ENCODE measurements at regions not wholly inside any gene's neighbourhood (a gene's known extent, or its start where the extent isn't known, plus 50 kb on each side); places are given as distances from the start of the nearest gene placed in this dataset.

- no peaks in the 10 kb centered on the region for H3K36me3 Mint-ChIP-seq (ENCODE audit: low read depth)
- peaks cover 16% of the 10 kb centered on the region for H3K9me3 Mint-ChIP-seq
- H3K27ac Mint-ChIP-seq = no peak overlapping the region
- no peak for DNase-seq
- TF ChIP-seq, protein P1, sequence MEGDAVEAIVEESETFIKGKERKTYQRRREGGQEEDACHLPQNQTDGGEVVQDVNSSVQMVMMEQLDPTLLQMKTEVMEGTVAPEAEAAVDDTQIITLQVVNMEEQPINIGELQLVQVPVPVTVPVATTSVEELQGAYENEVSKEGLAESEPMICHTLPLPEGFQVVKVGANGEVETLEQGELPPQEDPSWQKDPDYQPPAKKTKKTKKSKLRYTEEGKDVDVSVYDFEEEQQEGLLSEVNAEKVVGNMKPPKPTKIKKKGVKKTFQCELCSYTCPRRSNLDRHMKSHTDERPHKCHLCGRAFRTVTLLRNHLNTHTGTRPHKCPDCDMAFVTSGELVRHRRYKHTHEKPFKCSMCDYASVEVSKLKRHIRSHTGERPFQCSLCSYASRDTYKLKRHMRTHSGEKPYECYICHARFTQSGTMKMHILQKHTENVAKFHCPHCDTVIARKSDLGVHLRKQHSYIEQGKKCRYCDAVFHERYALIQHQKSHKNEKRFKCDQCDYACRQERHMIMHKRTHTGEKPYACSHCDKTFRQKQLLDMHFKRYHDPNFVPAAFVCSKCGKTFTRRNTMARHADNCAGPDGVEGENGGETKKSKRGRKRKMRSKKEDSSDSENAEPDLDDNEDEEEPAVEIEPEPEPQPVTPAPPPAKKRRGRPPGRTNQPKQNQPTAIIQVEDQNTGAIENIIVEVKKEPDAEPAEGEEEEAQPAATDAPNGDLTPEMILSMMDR (IDR thresholded peaks at IDR 0.05) = no peak
- peaks cover 3% of the 10 kb centered on the region for H3K4me1 Mint-ChIP-seq
- H3K4me3 Mint-ChIP-seq = no peak overlapping the region
- H3K27me3 Mint-ChIP-seq (ENCODE audit: low read depth, poor library complexity) = peaks cover 26% of the 10 kb centered on the region
Observed at GRCh38 chr12:130064999-130065398, 97.3 kb upstream of the FZD10 start.

GRCh38 chr12:130066742-130067141 is 95.5 kb upstream of the FZD10 start:
- H3K9me3 Mint-ChIP-seq = peaks cover 9% of the 10 kb centered on the region
- H3K27me3 Mint-ChIP-seq (ENCODE audit: low read depth, poor library complexity) = peaks cover 15% of the 10 kb centered on the region
- no peak overlapping the region for H3K4me3 Mint-ChIP-seq
- DNase-seq = no peak
- no peaks in the 10 kb centered on the region for H3K36me3 Mint-ChIP-seq (ENCODE audit: low read depth)
- no peak overlapping the region for H3K27ac Mint-ChIP-seq
- TF ChIP-seq, protein P1 (IDR thresholded peaks at IDR 0.05) = no peak
- H3K4me1 Mint-ChIP-seq = peaks cover 15% of the 10 kb centered on the region

- H3K9me3 Mint-ChIP-seq = peaks cover 4% of the 10 kb centered on the region
- H3K36me3 Mint-ChIP-seq (ENCODE audit: low read depth) = no peaks in the 10 kb centered on the region
- TF ChIP-seq, protein P1 (IDR thresholded peaks at IDR 0.05) = no peak
Observed at GRCh38 chr12:130068741-130069140, 93.5 kb upstream of the FZD10 start.

DNA sequence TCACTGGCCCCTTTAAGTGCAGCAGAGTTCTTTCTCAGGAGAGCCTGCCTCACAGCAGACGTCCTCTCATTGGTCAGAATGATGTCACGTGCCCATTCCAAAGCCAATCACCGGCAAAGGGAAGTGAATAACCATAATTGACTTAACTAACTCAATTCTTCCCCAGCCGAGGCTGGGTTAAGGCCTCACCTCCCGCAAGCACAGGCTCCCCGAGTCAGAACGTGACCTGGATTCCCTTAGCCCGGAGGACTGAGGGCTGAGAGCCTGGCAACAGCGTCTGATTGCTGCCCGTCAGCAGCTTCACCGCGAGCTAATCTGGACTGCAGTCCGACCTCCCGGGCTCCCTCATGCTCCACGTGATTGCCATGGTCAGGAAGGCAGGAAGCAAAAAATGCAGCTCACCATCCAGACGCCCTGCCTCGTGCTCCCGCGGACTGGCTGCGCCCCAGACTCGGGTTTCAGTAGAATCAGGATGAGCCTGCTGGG is 92.1 kb upstream of the FZD10 start:
- Mint-ChIP-seq H3K27me3 (ENCODE audit: low read depth, poor library complexity) (peaks cover 10% of the 10 kb centered on the region), H3K4me3 (no peak overlapping the region), H3K9me3 (peaks cover 4% of the 10 kb centered on the region), H3K36me3 (ENCODE audit: low read depth) (peaks cover under 1% of the 10 kb centered on the region), H3K27ac (no peak overlapping the region), H3K4me1 (peaks cover 49% of the 10 kb centered on the region)
- TF ChIP-seq, protein P1 (IDR thresholded peaks at IDR 0.05) = no peak
- no peak for DNase-seq

More at GRCh38 chr12:130068741-130069140, 93.5 kb upstream of the FZD10 start:
- Mint-ChIP-seq H3K4me3 (no peak overlapping the region), H3K4me1 (peaks cover 35% of the 10 kb centered on the region), H3K27me3 (ENCODE audit: low read depth, poor library complexity) (peaks cover 10% of the 10 kb centered on the region), H3K27ac (no peak overlapping the region)
- DNase-seq = no peak

DNA sequence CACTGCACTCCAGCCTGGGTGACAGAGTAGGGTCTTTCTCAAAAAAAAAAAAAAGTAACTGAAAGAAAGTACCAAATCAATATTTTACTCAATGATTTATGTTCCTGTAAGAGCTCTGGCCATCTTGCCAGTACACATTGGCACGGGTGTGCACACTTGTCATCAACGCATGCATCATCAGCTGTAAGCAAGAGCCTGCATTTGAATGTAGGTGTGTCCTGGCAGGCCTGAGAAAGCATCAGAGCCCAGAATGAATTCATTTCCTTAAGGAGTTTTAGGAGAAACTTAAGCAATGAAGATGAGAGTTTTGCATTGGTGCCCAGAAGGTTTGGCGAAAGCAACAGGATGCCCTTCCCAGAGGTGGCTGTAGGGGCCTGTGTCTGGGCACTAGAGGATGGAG is 88.5 kb upstream of the FZD10 start:
- peaks cover 76% of the 10 kb centered on the region for H3K4me1 Mint-ChIP-seq
- TF ChIP-seq, protein P1 (IDR thresholded peaks at IDR 0.05) = no peak
- DNase-seq = no peak
- H3K9me3 Mint-ChIP-seq = peaks cover 23% of the 10 kb centered on the region
- peaks cover 2% of the 10 kb centered on the region for H3K27me3 Mint-ChIP-seq (ENCODE audit: low read depth, poor library complexity)
- H3K36me3 Mint-ChIP-seq (ENCODE audit: low read depth) = peaks cover 12% of the 10 kb centered on the region
- H3K27ac Mint-ChIP-seq = peak overlapping the region; percentile 45
- no peak overlapping the region for H3K4me3 Mint-ChIP-seq

- DNase-seq = no peak
- Mint-ChIP-seq H3K36me3 (ENCODE audit: low read depth) (peaks cover 12% of the 10 kb centered on the region), H3K4me1 (peaks cover 85% of the 10 kb centered on the region), H3K27me3 (ENCODE audit: low read depth, poor library complexity) (peaks cover 7% of the 10 kb centered on the region), H3K4me3 (no peak overlapping the region), H3K9me3 (peaks cover 25% of the 10 kb centered on the region), H3K27ac (peak overlapping the region; percentile 87)
- TF ChIP-seq, protein P1 (IDR thresholded peaks at IDR 0.05) = no peak
Observed at GRCh38 chr12:130074661-130075406, 87.4 kb upstream of the FZD10 start.

All from nephron progenitor cell (in vitro differentiated cells).